HepG2 (cell line): ENCODE measurements at regions not wholly inside any gene's neighbourhood (a gene's known extent, or its start where the extent isn't known, plus 50 kb on each side); places are given as distances from the start of the nearest gene placed in this dataset.

Experiments
- ATAC-seq: fragments of 200-7000 bp; cut with Tn5 transposase; 3 replicates; pipeline ENCODE4 v1.9.1; 2020; ENCODE audit warnings: mild to moderate bottlenecking, moderate library complexity
- BruUV-seq: library from RNA; stranded (reverse); fragments of 400-500 nt; replicated peaks from 2 replicates; lab custom pipeline; 2021; lab: Mats Ljungman, UMichigan
- CTCF ChIA-PET: fragments of 300-600 bp; formaldehyde crosslinking; extraction: SDS; loops from one replicate; lab custom pipeline; 2021; ENCODE audit warnings: low total read pairs, inconsistent platforms, low intra/inter-chr PET ratio; lab: Yijun Ruan, JAX
- POLR2A ChIA-PET: fragments of 350-600 bp; sonication (Branson Sonifier 250); formaldehyde crosslinking; loops from one replicate; lab custom pipeline; 2020; ENCODE audit warnings: antibody characterized with exemption, inconsistent platforms; lab: Yijun Ruan, JAX
- DNase-seq: peaks from one replicate; pipeline ENCODE4 v3.0.0-alpha.2; 2015; ENCODE audit warnings: low spot score
- FAIRE-seq: peaks from 3 replicates; lab custom pipeline; 2011; peaks lifted over from hg19 to GRCh38; lab: Jason Lieb, UNC
- H2AFZ ChIP-seq: one replicate; pipeline ENCODE4 v1.6.1; 2011; ENCODE audit warnings: low read length, inconsistent platforms
- H3K27ac ChIP-seq: fragments of 300-600 bp; 3 replicates; pipeline ENCODE4 v1.8.0; 2011; ENCODE audit warnings: mixed run types, mild to moderate bottlenecking, mixed read lengths, low read length, inconsistent platforms; ENCODE audit not compliant: insufficient read depth; ENCODE audit errors: extremely low read length
- H3K27me3 ChIP-seq, 2 experiments: fragments of 200-600 bp in 1 of 2; 2 replicates in 1 of 2; 3 replicates in 1 of 2; pipeline versions ENCODE4 v1.6.0 to v1.8.0; 2011; ENCODE audit warnings: low read length in 2 of 2, mild to moderate bottlenecking in 2 of 2, moderate library complexity in 2 of 2, inconsistent platforms in 1 of 2; ENCODE audit not compliant: insufficient read depth in 2 of 2, control insufficient read depth in 1 of 2
- H3K36me3 ChIP-seq, 2 experiments: fragments of 200-600 bp in 1 of 2; replicated peaks in 1 of 2; 2 replicates in 1 of 2; 3 replicates in 1 of 2; pipeline versions ENCODE4 v1.5.1 to v1.8.0; 2011; ENCODE audit warnings: low read length in 2 of 2, inconsistent platforms in 1 of 2; ENCODE audit not compliant: insufficient read depth in 2 of 2, control insufficient read depth in 1 of 2
- H3K4me1 ChIP-seq: 2 replicates; pipeline ENCODE4 v1.5.1; 2012; ENCODE audit warnings: low read length, inconsistent platforms; ENCODE audit not compliant: insufficient read depth
- H3K4me2 ChIP-seq: 2 replicates; pipeline ENCODE4 v1.6.0; 2011; ENCODE audit warnings: low read depth, low read length, inconsistent platforms
- H3K4me3 ChIP-seq, 3 experiments: fragments of 200-600 bp in 1 of 3; sonication (generic), shearing (Covaris generic) in 1 of 3; replicated peaks in 1 of 3; 2 replicates each; pipeline ENCODE4 v1.5.1; 2011 to 2016; ENCODE audit warnings: low read length in 3 of 3, inconsistent platforms in 2 of 3, low read depth in 2 of 3, mild to moderate bottlenecking in 2 of 3, control low read depth in 1 of 3, mixed read lengths in 1 of 3; ENCODE audit not compliant: insufficient read depth in 1 of 3
- H3K79me2 ChIP-seq: one replicate; pipeline ENCODE4 v1.6.1; 2011; ENCODE audit warnings: low read length, inconsistent platforms; ENCODE audit not compliant: insufficient read depth
- H3K9ac ChIP-seq: 2 replicates; pipeline ENCODE4 v1.6.0; 2011; ENCODE audit warnings: mild to moderate bottlenecking, low read depth, low read length, inconsistent platforms; ENCODE audit not compliant: insufficient read depth
- H3K9me3 ChIP-seq: 2 replicates; pipeline ENCODE4 v1.5.1; 2012; ENCODE audit warnings: mild to moderate bottlenecking, low read length
- H4K20me1 ChIP-seq: 2 replicates; pipeline ENCODE4 v1.6.0; 2011; ENCODE audit warnings: inconsistent platforms, mild to moderate bottlenecking, low read length, moderate library complexity; ENCODE audit not compliant: insufficient read depth
- BORCS8-MEF2B ChIP-seq: sonication (generic); formaldehyde crosslinking; IDR thresholded peaks from 2 replicates; pipeline ENCODE4 v1.8.0; 2022; ENCODE audit warnings: mild to moderate bottlenecking, missing genetic modification reagents
- CHD2 ChIP-seq: IDR thresholded peaks from 2 replicates; pipeline ENCODE4 v1.6.1; 2011; ENCODE audit warnings: low read depth, low read length, improper control_type of control experiment
- E2F2 ChIP-seq: sonication (generic); formaldehyde crosslinking; IDR thresholded peaks from 2 replicates; pipeline ENCODE4 v1.4.0; 2020; ENCODE audit warnings: missing genetic modification reagents, borderline replicate concordance
- GATA4 ChIP-seq: sonication (generic); IDR thresholded peaks from 2 replicates; pipeline ENCODE4 v1.6.1; 2016; ENCODE audit warnings: antibody characterized with exemption, low read depth, borderline replicate concordance
- HCFC1 ChIP-seq: fragments of 150-350 bp; IDR thresholded peaks from 2 replicates; pipeline ENCODE4 v1.6.1; 2014; ENCODE audit warnings: low read depth, low read length
- HMG20A ChIP-seq: IDR thresholded peaks from 2 replicates; pipeline ENCODE4 v1.6.1; 2016; ENCODE audit warnings: borderline replicate concordance
- HOMEZ ChIP-seq: IDR thresholded peaks from 2 replicates; pipeline ENCODE4 v1.6.1; 2016; ENCODE audit warnings: low read depth
- MATR3 ChIP-seq: sonication (generic); formaldehyde crosslinking; IDR thresholded peaks from 2 replicates; pipeline ENCODE4 v1.4.0; 2020; ENCODE audit warnings: missing genetic modification reagents
- PHF8 ChIP-seq: sonication (generic); formaldehyde crosslinking; IDR thresholded peaks from 2 replicates; pipeline ENCODE4 v1.5.0; 2020; ENCODE audit warnings: missing genetic modification reagents
- SNAI1 ChIP-seq: sonication (generic); formaldehyde crosslinking; IDR thresholded peaks from 2 replicates; pipeline ENCODE4 v1.5.0; 2020; ENCODE audit warnings: mild to moderate bottlenecking, missing genetic modification reagents, borderline replicate concordance
- ZNF430 ChIP-seq: sonication (generic); formaldehyde crosslinking; IDR thresholded peaks from 2 replicates; pipeline ENCODE4 v1.9.0; 2021; ENCODE audit warnings: mild to moderate bottlenecking, missing genetic modification reagents
- ZNF484 ChIP-seq: sonication (generic); formaldehyde crosslinking; IDR thresholded peaks from 2 replicates; pipeline ENCODE4 v1.5.1; 2020; ENCODE audit warnings: mild to moderate bottlenecking, low read depth, missing genetic modification reagents, borderline replicate concordance
- WGBS: methylation state at CpG from one replicate; pipeline ENCODE4 v1.1.6; 2017; ENCODE audit warnings: low lambda C conversion rate; 5-methylcytosine and 5-hydroxymethylcytosine counted together
- in situ Hi-C: cut with HindIII; loops from 2 replicates; pipeline ENCODE4 v1.10.0; 2017; ENCODE audit warnings: low pct_unique_long_range_greater_than_20kb; ENCODE audit not compliant: extremely low pct_ligation_motif_present
- intact Hi-C: fragments of 100-400 bp; cut with micrococcal nuclease; formaldehyde crosslinking; loops from one replicate; pipeline ENCODE4 v1.10.0; 2022; ENCODE audit not compliant: unreplicated experiment
- TF ChIP-seq, protein P1 (sequence below): sonication (generic); formaldehyde crosslinking; conservative IDR thresholded peaks from 2 replicates; pipeline ENCODE4 v1.4.0; 2020; ENCODE audit warnings: missing genetic modification reagents
- TF ChIP-seq, protein P2 (sequence below): sonication (generic); formaldehyde crosslinking; IDR thresholded peaks from 2 replicates; pipeline ENCODE4 v1.8.0; 2022; ENCODE audit warnings: missing genetic modification reagents, low read depth, mild to moderate bottlenecking, borderline replicate concordance

DNA sequence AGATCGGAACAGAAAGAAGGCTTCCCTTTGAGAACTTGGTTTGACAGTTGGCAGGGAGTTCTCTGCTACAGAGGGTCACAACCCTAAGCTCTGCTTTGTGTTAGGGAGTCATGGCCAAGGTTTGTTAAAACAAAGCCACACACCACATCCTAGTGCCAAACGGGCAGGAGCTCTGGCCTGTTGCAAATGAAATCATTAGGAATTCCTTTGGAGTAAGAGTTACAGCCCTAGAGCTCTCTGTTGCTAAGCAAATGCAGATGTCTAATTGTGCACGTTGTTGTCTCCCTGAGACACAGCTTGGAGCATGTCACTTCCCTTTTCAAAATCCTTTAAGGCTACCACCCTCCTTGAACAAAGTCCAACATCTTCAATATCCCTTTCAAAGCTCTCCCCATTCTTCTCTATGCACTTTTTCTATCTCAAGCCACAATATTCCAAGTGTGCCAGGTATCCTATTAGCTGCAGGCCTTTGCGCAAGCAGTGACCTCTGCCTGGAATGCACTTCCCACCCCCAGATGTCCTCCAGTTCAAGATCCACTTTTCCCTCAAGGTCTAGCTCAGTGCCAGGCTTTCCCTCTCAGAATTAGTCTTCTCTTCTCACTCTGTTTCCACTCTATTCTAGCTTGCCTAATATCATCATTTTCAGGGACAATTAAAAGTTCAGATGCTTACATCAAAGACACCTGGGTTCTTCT, 253.7 kb upstream of the POU2AF2 start:
- no peaks in the 10 kb centered on the region for H3K79me2 ChIP-seq
- POLR2A ChIA-PET = no interaction called here
- ATAC-seq (no peak), DNase-seq (no peak), FAIRE-seq (no peak)
- no peak overlapping the region for H2AFZ ChIP-seq
- no peaks in the 10 kb centered on the region for H3K36me3 ChIP-seq
- no TSS peak for BruUV-seq
- H3K4me1 ChIP-seq = no peaks in the 10 kb centered on the region
- no peak overlapping the region for H3K9ac ChIP-seq
- in situ Hi-C loops = no loop called here
- no peaks in the 10 kb centered on the region for H4K20me1 ChIP-seq
- no peak overlapping the region for H3K4me3 ChIP-seq
- H3K27me3 ChIP-seq = no peaks in the 10 kb centered on the region
- TF ChIP-seq ZNF430 (CRISPR knock-in tag) (no peak), SNAI1 (no peak), BORCS8-MEF2B (CRISPR knock-in tag) (no peak)
- TF ChIP-seq, protein P1, sequence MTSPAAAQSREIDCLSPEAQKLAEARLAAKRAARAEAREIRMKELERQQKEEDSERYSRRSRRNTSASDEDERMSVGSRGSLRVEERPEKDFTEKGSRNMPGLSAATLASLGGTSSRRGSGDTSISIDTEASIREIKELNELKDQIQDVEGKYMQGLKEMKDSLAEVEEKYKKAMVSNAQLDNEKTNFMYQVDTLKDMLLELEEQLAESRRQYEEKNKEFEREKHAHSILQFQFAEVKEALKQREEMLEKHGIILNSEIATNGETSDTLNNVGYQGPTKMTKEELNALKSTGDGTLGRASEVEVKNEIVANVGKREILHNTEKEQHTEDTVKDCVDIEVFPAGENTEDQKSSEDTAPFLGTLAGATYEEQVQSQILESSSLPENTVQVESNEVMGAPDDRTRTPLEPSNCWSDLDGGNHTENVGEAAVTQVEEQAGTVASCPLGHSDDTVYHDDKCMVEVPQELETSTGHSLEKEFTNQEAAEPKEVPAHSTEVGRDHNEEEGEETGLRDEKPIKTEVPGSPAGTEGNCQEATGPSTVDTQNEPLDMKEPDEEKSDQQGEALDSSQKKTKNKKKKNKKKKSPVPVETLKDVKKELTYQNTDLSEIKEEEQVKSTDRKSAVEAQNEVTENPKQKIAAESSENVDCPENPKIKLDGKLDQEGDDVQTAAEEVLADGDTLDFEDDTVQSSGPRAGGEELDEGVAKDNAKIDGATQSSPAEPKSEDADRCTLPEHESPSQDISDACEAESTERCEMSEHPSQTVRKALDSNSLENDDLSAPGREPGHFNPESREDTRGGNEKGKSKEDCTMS (CRISPR knock-in tag) = no peak
- TF ChIP-seq, all 625 proteins: peak for 0
- H3K9me3 ChIP-seq = no peaks in the 10 kb centered on the region
- H3K4me2 ChIP-seq = no peak overlapping the region
- WGBS = 1% methylated on average over 4 of the region's 4 CpGs
- no peak overlapping the region for H3K27ac ChIP-seq
- intact Hi-C loops = no loop called here
- CTCF ChIA-PET = no interaction called here

DNA sequence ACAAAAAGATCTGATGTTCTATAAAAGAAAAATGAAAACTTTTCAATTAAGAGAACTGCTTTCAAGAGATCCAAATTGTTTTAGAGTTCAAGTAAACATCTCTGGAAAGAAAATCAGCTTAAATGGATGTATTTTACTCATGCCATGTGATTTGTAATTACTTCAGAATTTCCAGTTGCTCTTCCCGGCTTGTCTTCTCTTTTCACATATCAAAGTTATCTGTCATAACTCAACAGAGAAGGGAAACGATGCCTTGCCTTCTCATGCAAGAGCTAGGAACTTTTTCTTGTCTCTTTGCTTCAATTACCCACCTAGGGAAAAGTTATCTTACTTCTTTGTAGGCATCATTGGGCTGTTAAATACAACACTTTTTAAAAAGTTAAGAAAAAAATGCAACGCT, 255.2 kb upstream of the POU2AF2 start:
- no peaks in the 10 kb centered on the region for H3K79me2 ChIP-seq
- FAIRE-seq (no peak), DNase-seq (no peak), ATAC-seq (no peak)
- no peaks in the 10 kb centered on the region for H3K27me3 ChIP-seq
- no peaks in the 10 kb centered on the region for H3K4me1 ChIP-seq
- H3K36me3 ChIP-seq = no peaks in the 10 kb centered on the region
- ChIA-PET CTCF (no interaction called here), POLR2A (no interaction called here)
- no peak overlapping the region for H3K4me2 ChIP-seq
- in situ Hi-C loops = no loop called here
- WGBS = 13% methylated on average over 3 of the region's 3 CpGs
- H4K20me1 ChIP-seq = no peaks in the 10 kb centered on the region
- H3K9ac ChIP-seq = no peak overlapping the region
- H3K9me3 ChIP-seq = no peaks in the 10 kb centered on the region
- no peak overlapping the region for H3K4me3 ChIP-seq
- no peak overlapping the region for H3K27ac ChIP-seq
- no TSS peak for BruUV-seq
- no peak overlapping the region for H2AFZ ChIP-seq
- intact Hi-C loops = no loop called here
- TF ChIP-seq HOMEZ (CRISPR knock-in tag) (no peak), HCFC1 (no peak), HMG20A (CRISPR knock-in tag) (no peak), E2F2 (no peak), PHF8 (CRISPR knock-in tag) (no peak), ZNF484 (CRISPR knock-in tag) (no peak), CHD2 (no peak), MATR3 (CRISPR knock-in tag) (no peak), GATA4 (no peak)
- TF ChIP-seq, protein P2, sequence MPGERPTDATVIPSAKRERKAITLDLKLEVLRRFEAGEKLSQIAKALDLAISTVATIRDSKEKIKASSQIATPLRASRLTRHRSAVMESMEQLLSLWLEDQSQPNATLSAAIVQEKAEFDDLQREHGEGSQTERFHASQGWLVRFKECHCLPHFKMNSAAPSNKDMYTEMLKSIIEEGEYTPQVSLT = no peak
